ENCODE measurements at regions not wholly inside any gene's neighbourhood (a gene's known extent, or its start where the extent isn't known, plus 50 kb on each side); places are given as distances from the start of the nearest gene placed in this dataset.
"Not testable (repeated sequence)": the region's sequence is repeated elsewhere in the genome, so short reads cannot be mapped to it uniquely, and the experiment has no call there.

DNA sequence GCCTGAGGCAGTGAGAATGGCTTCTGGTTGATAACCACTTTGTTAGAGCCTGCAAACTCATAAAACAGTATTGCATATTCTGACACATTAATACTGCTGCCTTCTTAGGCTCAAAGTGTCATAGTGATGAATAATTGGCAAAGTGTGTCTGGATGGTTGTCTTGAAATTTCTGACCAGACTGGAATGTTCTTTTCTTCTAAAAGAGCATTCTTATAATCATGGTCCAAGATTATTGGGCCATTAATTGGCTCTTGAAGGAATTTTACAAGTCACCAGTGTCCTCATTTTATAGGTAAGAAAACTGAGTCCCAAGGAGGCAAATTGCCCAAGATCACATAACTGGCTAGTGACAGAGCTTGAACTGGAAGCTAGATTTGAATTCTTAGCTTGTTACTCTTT, 111.7 kb downstream of the PCSK1 start:
- no peaks in the 10 kb centered on the region for H3K4me1 ChIP-seq (ENCODE audit: control insufficient read depth in 1 of 2, insufficient read depth in 2 of 2, low read length in 2 of 2)

DNA sequence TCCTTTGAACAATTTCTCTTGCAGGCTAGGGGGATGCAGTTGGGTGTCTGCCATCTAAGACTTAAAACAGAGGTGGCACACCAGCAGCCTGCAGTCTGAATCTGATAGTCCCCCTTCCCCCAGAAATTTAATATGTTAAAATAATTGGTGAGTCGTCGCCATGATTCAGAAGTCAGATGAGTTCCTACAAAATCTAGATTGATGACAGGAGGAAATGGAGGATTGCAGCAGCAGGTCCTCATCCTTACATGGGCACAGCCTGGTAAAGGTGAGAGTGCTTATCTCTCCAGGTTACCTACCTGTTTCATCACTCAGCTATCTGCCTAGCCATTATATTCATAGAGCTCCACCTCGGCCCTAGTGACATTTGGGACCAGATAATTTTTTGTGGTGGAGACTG, 112.3 kb downstream of the PCSK1 start:
- no peak overlapping the region for H3K4me2 ChIP-seq (replicated peaks; ENCODE audit: extremely low read depth, low read length, poor library complexity, severe bottlenecking)

More for the DNA sequence above, 111.7 kb downstream of the PCSK1 start:
- H3K79me2 ChIP-seq (ENCODE audit: insufficient read depth, low read length): no peaks in the 10 kb centered on the region
- Mint-ChIP-seq H3K4me3 (no peak overlapping the region), H3K9me3 (peaks cover 0 to 6% (median 0%) of the 10 kb centered on the region in 7 donors), H3K27ac (no peak overlapping the region), H3K36me3 (no peaks in the 10 kb centered on the region), H3K4me1 (peaks cover 3% of the 10 kb centered on the region), H3K27me3 (ENCODE audit: low read depth in 3 of 3) (no peaks in the 10 kb centered on the region)
- no peaks in the 10 kb centered on the region for H3K36me3 ChIP-seq (replicated peaks in 1 of 2; ENCODE audit: control insufficient read depth in 1 of 2, insufficient read depth in 2 of 2, low read length in 2 of 2)
- no peak for DNase-seq
- no peaks in the 10 kb centered on the region for H4K20me1 ChIP-seq (ENCODE audit: insufficient read depth, low read length)
- H3K9ac ChIP-seq (ENCODE audit: insufficient read depth, low read length, poor library complexity, severe bottlenecking): no peak overlapping the region
- TF ChIP-seq, protein P1, sequence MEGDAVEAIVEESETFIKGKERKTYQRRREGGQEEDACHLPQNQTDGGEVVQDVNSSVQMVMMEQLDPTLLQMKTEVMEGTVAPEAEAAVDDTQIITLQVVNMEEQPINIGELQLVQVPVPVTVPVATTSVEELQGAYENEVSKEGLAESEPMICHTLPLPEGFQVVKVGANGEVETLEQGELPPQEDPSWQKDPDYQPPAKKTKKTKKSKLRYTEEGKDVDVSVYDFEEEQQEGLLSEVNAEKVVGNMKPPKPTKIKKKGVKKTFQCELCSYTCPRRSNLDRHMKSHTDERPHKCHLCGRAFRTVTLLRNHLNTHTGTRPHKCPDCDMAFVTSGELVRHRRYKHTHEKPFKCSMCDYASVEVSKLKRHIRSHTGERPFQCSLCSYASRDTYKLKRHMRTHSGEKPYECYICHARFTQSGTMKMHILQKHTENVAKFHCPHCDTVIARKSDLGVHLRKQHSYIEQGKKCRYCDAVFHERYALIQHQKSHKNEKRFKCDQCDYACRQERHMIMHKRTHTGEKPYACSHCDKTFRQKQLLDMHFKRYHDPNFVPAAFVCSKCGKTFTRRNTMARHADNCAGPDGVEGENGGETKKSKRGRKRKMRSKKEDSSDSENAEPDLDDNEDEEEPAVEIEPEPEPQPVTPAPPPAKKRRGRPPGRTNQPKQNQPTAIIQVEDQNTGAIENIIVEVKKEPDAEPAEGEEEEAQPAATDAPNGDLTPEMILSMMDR (IDR thresholded peaks at IDR 0.05): no peak
- no peak overlapping the region for H3K4me3 ChIP-seq (replicated peaks in 1 of 3; ENCODE audit: low read depth in 2 of 3, low read length in 3 of 3)
- H2AFZ ChIP-seq (ENCODE audit: insufficient read depth, low read depth, low read length, poor library complexity, severe bottlenecking): no peak overlapping the region
- intact Hi-C loops (cut with micrococcal nuclease): no loop called here
- no peak overlapping the region for H3K27ac ChIP-seq (ENCODE audit: low read depth in 1 of 2, low read length in 2 of 2)
- no peaks in the 10 kb centered on the region for H3K27me3 ChIP-seq (ENCODE audit: control insufficient read depth in 2 of 2, insufficient read depth in 2 of 2, low read length in 2 of 2)
- H3K4me2 ChIP-seq (replicated peaks; ENCODE audit: extremely low read depth, low read length, poor library complexity, severe bottlenecking): no peak overlapping the region
- no peaks in the 10 kb centered on the region for H3K9me3 ChIP-seq (replicated peaks in 1 of 2; ENCODE audit: control insufficient read depth in 1 of 2, insufficient read depth in 1 of 2, low read length in 2 of 2)

DNA sequence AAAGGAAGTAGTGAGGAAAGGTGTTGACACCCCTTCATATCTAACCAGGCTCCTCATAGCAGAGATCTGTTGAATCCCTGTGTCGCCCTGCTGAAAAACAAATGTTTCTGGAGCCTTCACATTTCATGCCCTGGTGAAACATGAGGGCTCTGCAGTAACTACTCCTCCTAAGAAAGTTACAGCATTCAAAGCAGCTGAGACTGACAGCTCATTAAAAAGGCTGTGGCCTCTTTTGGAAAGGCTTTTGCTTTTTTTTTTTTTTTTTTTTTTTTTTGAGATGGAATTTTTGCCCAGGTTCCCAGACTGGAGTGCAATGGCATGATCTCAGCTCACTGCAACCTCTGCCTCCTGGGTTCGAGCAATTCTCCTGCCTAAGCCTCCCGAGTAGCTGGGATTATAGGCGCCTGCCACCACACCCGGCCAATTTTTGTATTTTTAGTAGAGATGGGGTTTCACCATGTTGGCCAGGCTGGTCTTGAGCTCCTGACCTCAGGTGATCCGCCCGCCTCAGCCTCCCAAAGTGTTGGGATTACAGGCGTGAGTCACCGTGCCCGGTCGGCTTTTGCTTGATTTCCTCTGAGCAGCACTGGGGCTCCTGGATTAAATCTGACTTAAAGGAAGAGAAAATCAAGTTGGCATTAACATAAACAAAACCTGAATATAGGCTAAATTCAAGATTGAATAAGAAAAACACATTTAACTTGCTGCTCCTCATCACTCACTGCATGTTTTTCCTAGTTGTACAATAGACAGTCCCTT, 112.9 kb downstream of the PCSK1 start:
- H3K27me3 ChIP-seq (ENCODE audit: control insufficient read depth in 2 of 2, insufficient read depth in 2 of 2, low read length in 2 of 2); H3K27me3 Mint-ChIP-seq (ENCODE audit: low read depth in 3 of 3); H3K9me3 ChIP-seq (replicated peaks in 1 of 2; ENCODE audit: control insufficient read depth in 1 of 2, insufficient read depth in 1 of 2, low read length in 2 of 2); H3K4me1 ChIP-seq (ENCODE audit: control insufficient read depth in 1 of 2, insufficient read depth in 2 of 2, low read length in 2 of 2); H2AFZ ChIP-seq (ENCODE audit: insufficient read depth, low read depth, low read length, poor library complexity, severe bottlenecking); H3K4me3 ChIP-seq (replicated peaks in 1 of 3; ENCODE audit: low read depth in 2 of 3, low read length in 3 of 3); H3K36me3 ChIP-seq (replicated peaks in 1 of 2; ENCODE audit: control insufficient read depth in 1 of 2, insufficient read depth in 2 of 2, low read length in 2 of 2); H3K9me3 Mint-ChIP-seq; H3K4me2 ChIP-seq (replicated peaks; ENCODE audit: extremely low read depth, low read length, poor library complexity, severe bottlenecking); H3K27ac Mint-ChIP-seq; DNase-seq; H3K27ac ChIP-seq (ENCODE audit: low read depth in 1 of 2, low read length in 2 of 2); H3K79me2 ChIP-seq (ENCODE audit: insufficient read depth, low read length); H3K4me3 Mint-ChIP-seq; H3K36me3 Mint-ChIP-seq; H4K20me1 ChIP-seq (ENCODE audit: insufficient read depth, low read length); H3K9ac ChIP-seq (ENCODE audit: insufficient read depth, low read length, poor library complexity, severe bottlenecking); intact Hi-C loops (cut with micrococcal nuclease): not testable (repeated sequence)
- peaks cover 12% of the 10 kb centered on the region for H3K4me1 Mint-ChIP-seq
- 100% methylated on average over 1 of the region's 11 CpGs for WGBS (ENCODE audit: insufficient coverage)

More for the DNA sequence above, 112.3 kb downstream of the PCSK1 start:
- Mint-ChIP-seq H3K9me3 (peaks cover 0 to 4% (median 0%) of the 10 kb centered on the region in 7 donors), H3K4me3 (no peak overlapping the region), H3K27me3 (ENCODE audit: low read depth in 3 of 3) (no peaks in the 10 kb centered on the region), H3K4me1 (peaks cover 6% of the 10 kb centered on the region), H3K36me3 (no peaks in the 10 kb centered on the region), H3K27ac (no peak overlapping the region)
- Histone ChIP-seq H3K4me1 (ENCODE audit: control insufficient read depth in 1 of 2, insufficient read depth in 2 of 2, low read length in 2 of 2) (no peaks in the 10 kb centered on the region), H3K36me3 (replicated peaks in 1 of 2; ENCODE audit: control insufficient read depth in 1 of 2, insufficient read depth in 2 of 2, low read length in 2 of 2) (no peaks in the 10 kb centered on the region), H3K79me2 (ENCODE audit: insufficient read depth, low read length) (no peaks in the 10 kb centered on the region), H3K9me3 (replicated peaks in 1 of 2; ENCODE audit: control insufficient read depth in 1 of 2, insufficient read depth in 1 of 2, low read length in 2 of 2) (no peaks in the 10 kb centered on the region), H4K20me1 (ENCODE audit: insufficient read depth, low read length) (no peaks in the 10 kb centered on the region), H3K27me3 (ENCODE audit: control insufficient read depth in 2 of 2, insufficient read depth in 2 of 2, low read length in 2 of 2) (no peaks in the 10 kb centered on the region), H3K27ac (ENCODE audit: low read depth in 1 of 2, low read length in 2 of 2) (no peak overlapping the region), H2AFZ (ENCODE audit: insufficient read depth, low read depth, low read length, poor library complexity, severe bottlenecking) (no peak overlapping the region), H3K4me3 (replicated peaks in 1 of 3; ENCODE audit: low read depth in 2 of 3, low read length in 3 of 3) (no peak overlapping the region), H3K9ac (ENCODE audit: insufficient read depth, low read length, poor library complexity, severe bottlenecking) (no peak overlapping the region)
- intact Hi-C loops (cut with micrococcal nuclease): no loop called here
- TF ChIP-seq, protein P1 (IDR thresholded peaks at IDR 0.05): no peak
- WGBS (ENCODE audit: insufficient coverage): no CpG with 5 or more reads among the region's 3 CpGs
- no peak for DNase-seq
